DMS79 treated with DMSO at 0.1 percent for 48 hours (cell line): ENCODE measurements at regions not wholly inside any gene's neighbourhood (a gene's known extent, or its start where the extent isn't known, plus 50 kb on each side); places are given as distances from the start of the nearest gene placed in this dataset.

Experiments
- DNase-seq: peaks from one replicate; lab custom pipeline; 2025; lab: John Stamatoyannopoulos, UW

- DNase-seq, result no peak
These were observed 308.7 kb downstream of the PTEN start for GRCh38 chr10:88172159-88172558.

GRCh38 chr10:88174391-88174790, 311.0 kb downstream of the PTEN start:
- DNase-seq, result no peak

- no peak for DNase-seq
These were observed 315.3 kb downstream of the PTEN start for GRCh38 chr10:88178758-88179157.

- DNase-seq, result no peak
These were observed 316.4 kb downstream of the PTEN start for GRCh38 chr10:88179831-88180230.

GRCh38 chr10:88181902-88182600, 318.6 kb downstream of the PTEN start:
- peak; percentile 93 for DNase-seq

- peak; percentile 38 for DNase-seq
These were observed 319.1 kb downstream of the PTEN start for GRCh38 chr10:88182601-88182930.

- peak; percentile 29 for DNase-seq
These were observed 321.3 kb downstream of the PTEN start for GRCh38 chr10:88184543-88185297.

GRCh38 chr10:88185830-88186229, 322.4 kb downstream of the PTEN start:
- DNase-seq, result no peak

- no peak for DNase-seq
These were observed 322.9 kb downstream of the PTEN start for GRCh38 chr10:88186335-88186734.

- DNase-seq, result no peak
These were observed 324.0 kb downstream of the PTEN start for GRCh38 chr10:88187472-88187871.

GRCh38 chr10:88190123-88190522, 326.7 kb downstream of the PTEN start:
- no peak for DNase-seq

- no peak for DNase-seq
These were observed 327.3 kb downstream of the PTEN start for GRCh38 chr10:88190540-88191235.

GRCh38 chr10:88193018-88193417, 329.6 kb downstream of the PTEN start:
- DNase-seq, result no peak

- no peak for DNase-seq
These were observed 330.8 kb downstream of the PTEN start for GRCh38 chr10:88194041-88194887.

GRCh38 chr10:88194961-88195367, 331.5 kb downstream of the PTEN start:
- no peak for DNase-seq

- no peak for DNase-seq
These were observed 332.4 kb downstream of the PTEN start for GRCh38 chr10:88195841-88196240.

GRCh38 chr10:88196291-88196690, 332.9 kb downstream of the PTEN start:
- DNase-seq, result no peak

GRCh38 chr10:88198023-88198422, 334.6 kb downstream of the PTEN start:
- no peak for DNase-seq

- no peak for DNase-seq
These were observed 337.0 kb downstream of the PTEN start for GRCh38 chr10:88200312-88201032.

GRCh38 chr10:88205842-88206446, 342.5 kb downstream of the PTEN start:
- DNase-seq, result peak; percentile 71

GRCh38 chr10:88207121-88207546, 343.7 kb downstream of the PTEN start:
- DNase-seq, result peak; percentile 38
